Fibroblast of the conjunctiva (primary cell): ENCODE measurements at regions not wholly inside any gene's neighbourhood (a gene's known extent, or its start where the extent isn't known, plus 50 kb on each side); places are given as distances from the start of the nearest gene placed in this dataset.
"Not testable (repeated sequence)": the region's sequence is repeated elsewhere in the genome, so short reads cannot be mapped to it uniquely, and the experiment has no call there.

ENCODE experiments used
- DNase-seq: peaks from one replicate; pipeline ENCODE4 v3.0.0-alpha.2; 2010; ENCODE audit warnings: low read depth

GRCh38 chr5:28685794-28686193 is 1647.4 kb upstream of the CDH9 start:
- DNase-seq = no peak

GRCh38 chr5:28678899-28679298 is 1640.5 kb upstream of the CDH9 start:
- no peak for DNase-seq

- no peak for DNase-seq
These were observed 1627.7 kb upstream of the CDH9 start for GRCh38 chr5:28666110-28666509.

GRCh38 chr5:28648108-28648507 is 1609.7 kb upstream of the CDH9 start:
- DNase-seq = peak; percentile 1

- DNase-seq = no peak
These were observed 1594.2 kb upstream of the CDH9 start for GRCh38 chr5:28632607-28633006.

GRCh38 chr5:28603869-28604268 is 1565.5 kb upstream of the CDH9 start:
- no peak for DNase-seq

- no peak for DNase-seq
These were observed 1564.0 kb upstream of the CDH9 start for GRCh38 chr5:28602429-28602828.

GRCh38 chr5:28596707-28597106 is 1558.3 kb upstream of the CDH9 start:
- not testable (repeated sequence) for DNase-seq

GRCh38 chr5:28580616-28581015 is 1542.2 kb upstream of the CDH9 start:
- peak; percentile 40 for DNase-seq

- DNase-seq = peak; percentile 9
These were observed 1537.6 kb upstream of the CDH9 start for GRCh38 chr5:28576022-28576421.

- no peak for DNase-seq
These were observed 1537.0 kb upstream of the CDH9 start for GRCh38 chr5:28575368-28575767.

- no peak for DNase-seq
These were observed 1536.2 kb upstream of the CDH9 start for GRCh38 chr5:28574606-28575005.

GRCh38 chr5:28567048-28567447 is 1528.7 kb upstream of the CDH9 start:
- no peak for DNase-seq

GRCh38 chr5:28561522-28561921 is 1523.1 kb upstream of the CDH9 start:
- DNase-seq = no peak

- DNase-seq = no peak
These were observed 1519.8 kb upstream of the CDH9 start for GRCh38 chr5:28558196-28558595.

GRCh38 chr5:28557114-28557513 is 1518.7 kb upstream of the CDH9 start:
- DNase-seq = no peak

GRCh38 chr5:28549588-28549987 is 1511.2 kb upstream of the CDH9 start:
- DNase-seq = no peak

- no peak for DNase-seq
These were observed 1510.5 kb upstream of the CDH9 start for GRCh38 chr5:28548856-28549255.

- DNase-seq = no peak
These were observed 1506.1 kb upstream of the CDH9 start for GRCh38 chr5:28544501-28544900.

- DNase-seq = no peak
These were observed 1505.2 kb upstream of the CDH9 start for GRCh38 chr5:28543473-28544098.

- peak; percentile 82 for DNase-seq
These were observed 1504.6 kb upstream of the CDH9 start for GRCh38 chr5:28542987-28543386.

GRCh38 chr5:28523888-28524635 is 1485.7 kb upstream of the CDH9 start:
- DNase-seq = peak; percentile 90

GRCh38 chr5:28523416-28523815 is 1485.0 kb upstream of the CDH9 start:
- no peak for DNase-seq

GRCh38 chr5:28517691-28518090 is 1479.3 kb upstream of the CDH9 start:
- DNase-seq = no peak
